ENCODE measurements at regions not wholly inside any gene's neighbourhood (a gene's known extent, or its start where the extent isn't known, plus 50 kb on each side); places are given as distances from the start of the nearest gene placed in this dataset.
"Not testable (repeated sequence)": the region's sequence is repeated elsewhere in the genome, so short reads cannot be mapped to it uniquely, and the experiment has no call there.

- TF ChIP-seq, protein P1, sequence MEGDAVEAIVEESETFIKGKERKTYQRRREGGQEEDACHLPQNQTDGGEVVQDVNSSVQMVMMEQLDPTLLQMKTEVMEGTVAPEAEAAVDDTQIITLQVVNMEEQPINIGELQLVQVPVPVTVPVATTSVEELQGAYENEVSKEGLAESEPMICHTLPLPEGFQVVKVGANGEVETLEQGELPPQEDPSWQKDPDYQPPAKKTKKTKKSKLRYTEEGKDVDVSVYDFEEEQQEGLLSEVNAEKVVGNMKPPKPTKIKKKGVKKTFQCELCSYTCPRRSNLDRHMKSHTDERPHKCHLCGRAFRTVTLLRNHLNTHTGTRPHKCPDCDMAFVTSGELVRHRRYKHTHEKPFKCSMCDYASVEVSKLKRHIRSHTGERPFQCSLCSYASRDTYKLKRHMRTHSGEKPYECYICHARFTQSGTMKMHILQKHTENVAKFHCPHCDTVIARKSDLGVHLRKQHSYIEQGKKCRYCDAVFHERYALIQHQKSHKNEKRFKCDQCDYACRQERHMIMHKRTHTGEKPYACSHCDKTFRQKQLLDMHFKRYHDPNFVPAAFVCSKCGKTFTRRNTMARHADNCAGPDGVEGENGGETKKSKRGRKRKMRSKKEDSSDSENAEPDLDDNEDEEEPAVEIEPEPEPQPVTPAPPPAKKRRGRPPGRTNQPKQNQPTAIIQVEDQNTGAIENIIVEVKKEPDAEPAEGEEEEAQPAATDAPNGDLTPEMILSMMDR (IDR thresholded peaks at IDR 0.05; ENCODE audit: poor library complexity) = not testable (repeated sequence)
- TF ChIP-seq EZH2 (IDR thresholded peaks at IDR 0.05; ENCODE audit: borderline replicate concordance) = not testable (repeated sequence)
These were observed 81.8 kb upstream of the SNTG2 start for GRCh38 chr2:868857-869256.

All from hepatocyte (in vitro differentiated cells).